GM10266 (cell line): ENCODE measurements at regions not wholly inside any gene's neighbourhood (a gene's known extent, or its start where the extent isn't known, plus 50 kb on each side); places are given as distances from the start of the nearest gene placed in this dataset.

ENCODE experiments used
- DNase-seq: peaks from one replicate; pipeline ENCODE4 v3.0.0; 2012; ENCODE audit errors: extremely low spot score
- CTCF ChIP-seq: IDR thresholded peaks from 2 replicates; pipeline ENCODE4 v1.5.1; 2012; ENCODE audit warnings: mild to moderate bottlenecking, low read depth; ENCODE audit not compliant: control insufficient read depth, insufficient read depth; ENCODE audit errors: missing control alignments

DNA sequence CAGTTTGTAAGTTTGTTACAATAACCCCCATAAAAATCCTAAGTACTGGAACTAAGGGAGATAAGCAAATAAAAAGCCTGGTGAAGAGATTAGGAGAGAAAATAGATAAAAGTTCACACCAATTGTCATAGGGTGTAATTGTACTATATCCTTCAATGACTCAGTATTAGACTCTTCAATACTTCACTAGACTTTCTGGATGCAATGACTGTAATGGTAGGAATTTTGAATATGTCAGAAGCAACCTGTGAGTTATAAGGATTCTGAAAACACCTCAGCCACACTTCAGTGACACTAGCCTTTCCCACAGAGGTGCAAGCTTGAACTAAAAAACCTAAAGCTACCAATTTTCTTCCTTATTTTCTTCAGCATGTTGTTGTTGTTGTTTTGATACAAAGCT lies 147.9 kb downstream of the PTGER3 start:
- TF ChIP-seq CTCF, result no peak
- DNase-seq, result no peak

DNA sequence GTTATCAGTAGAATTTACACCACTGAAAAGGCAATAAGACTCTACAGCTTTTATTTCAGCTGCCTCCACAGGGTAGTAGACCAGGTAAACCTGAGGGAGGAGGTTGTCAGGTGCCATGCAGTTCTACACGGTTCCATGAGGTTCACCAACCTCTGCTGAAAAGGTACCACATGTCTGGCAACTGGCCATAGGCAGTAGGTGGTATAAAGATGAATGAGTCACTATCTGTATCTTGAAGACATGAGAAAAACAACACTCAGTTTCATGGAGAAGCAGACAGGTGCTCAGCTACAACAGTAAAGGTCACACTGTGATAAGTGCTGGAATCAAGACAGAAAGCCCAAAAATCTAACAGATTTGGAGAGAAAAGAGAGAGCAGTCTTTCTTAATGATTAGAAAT lies 145.4 kb downstream of the PTGER3 start:
- no peak for TF ChIP-seq CTCF
- no peak for DNase-seq

GRCh38 chr1:70906800-70907199 lies 140.8 kb downstream of the PTGER3 start:
- TF ChIP-seq CTCF, result no peak
- DNase-seq, result no peak

DNA sequence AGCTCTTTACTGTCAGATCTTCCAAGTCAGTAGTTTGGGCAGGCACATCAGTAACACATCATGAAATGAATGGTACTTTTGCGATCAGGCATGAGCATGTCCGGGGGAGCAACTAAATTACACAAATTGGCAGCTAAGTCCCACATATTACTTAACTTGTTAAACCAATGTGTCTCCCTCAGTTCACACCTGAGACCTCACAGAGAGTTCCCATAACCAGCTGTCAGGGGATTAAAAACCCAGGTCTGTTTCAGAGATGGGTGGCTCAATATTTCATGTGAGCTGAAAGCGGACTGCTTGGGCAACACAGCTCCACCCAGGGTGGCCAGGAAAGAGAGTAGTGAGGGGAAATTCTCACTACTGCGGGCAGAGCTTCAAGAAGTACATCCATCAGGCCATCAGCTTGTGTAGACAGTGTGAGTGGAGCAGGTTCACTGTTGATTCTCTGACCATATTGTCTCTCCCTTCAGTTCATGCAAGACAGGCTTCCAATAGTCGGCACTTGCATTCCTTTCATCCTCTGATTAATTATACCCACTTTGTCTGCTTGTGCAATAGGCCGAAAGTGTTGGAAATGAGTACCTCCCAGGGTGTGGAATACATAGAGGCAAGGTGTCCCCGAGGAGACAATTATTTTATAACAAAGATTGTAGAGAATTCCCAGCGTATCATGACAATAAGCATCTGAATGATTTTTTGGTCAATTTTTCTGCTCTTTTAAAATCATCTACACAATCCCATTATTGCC lies 139.9 kb downstream of the PTGER3 start:
- TF ChIP-seq CTCF, result no peak
- DNase-seq, result no peak

DNA sequence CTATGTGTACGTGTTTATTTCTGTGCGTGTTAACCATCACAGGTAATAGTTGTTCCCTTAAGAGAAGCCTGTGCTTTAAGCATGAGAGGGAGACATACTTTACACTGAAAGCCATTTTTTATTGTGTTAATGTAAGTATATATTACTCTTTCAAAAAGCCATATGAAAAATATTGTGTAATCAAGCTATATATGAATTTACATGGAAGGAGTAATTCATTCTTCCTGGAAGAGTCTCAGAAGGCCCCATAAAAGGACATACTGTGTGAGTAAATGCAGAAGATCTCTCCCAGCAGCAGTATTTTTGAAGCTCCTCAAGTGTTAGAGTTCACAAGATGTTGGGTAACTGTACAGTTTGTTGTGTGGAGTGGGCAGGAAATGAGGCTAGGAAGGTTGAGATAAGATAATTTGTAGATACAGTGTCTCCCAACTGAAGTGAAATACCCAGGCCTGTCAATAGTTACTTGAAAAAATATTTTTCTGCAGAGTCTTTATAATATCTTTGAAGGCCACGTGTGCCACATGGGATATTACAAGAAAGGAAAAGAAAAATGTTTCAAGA lies 138.3 kb downstream of the PTGER3 start:
- no peak for DNase-seq
- no peak for TF ChIP-seq CTCF

DNA sequence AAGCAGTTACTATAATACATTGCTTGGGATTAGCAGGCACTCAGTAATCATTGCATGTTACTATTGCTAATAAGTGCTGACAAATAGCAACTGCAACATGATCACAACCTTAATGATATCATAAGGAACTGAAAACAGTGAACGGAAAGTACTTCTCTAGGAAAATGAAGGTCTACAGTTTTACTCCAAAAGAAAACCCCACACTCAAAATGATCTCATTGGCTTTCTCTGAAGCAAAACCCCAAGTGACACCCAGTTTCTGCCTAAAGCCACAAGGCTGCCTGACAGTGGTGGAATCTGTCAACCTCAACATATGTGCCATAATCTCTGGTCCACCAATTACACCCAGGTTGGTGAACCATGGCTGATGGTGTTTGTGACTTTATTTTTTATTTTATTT lies 137.6 kb downstream of the PTGER3 start:
- no peak for TF ChIP-seq CTCF
- DNase-seq, result peak; percentile 3

DNA sequence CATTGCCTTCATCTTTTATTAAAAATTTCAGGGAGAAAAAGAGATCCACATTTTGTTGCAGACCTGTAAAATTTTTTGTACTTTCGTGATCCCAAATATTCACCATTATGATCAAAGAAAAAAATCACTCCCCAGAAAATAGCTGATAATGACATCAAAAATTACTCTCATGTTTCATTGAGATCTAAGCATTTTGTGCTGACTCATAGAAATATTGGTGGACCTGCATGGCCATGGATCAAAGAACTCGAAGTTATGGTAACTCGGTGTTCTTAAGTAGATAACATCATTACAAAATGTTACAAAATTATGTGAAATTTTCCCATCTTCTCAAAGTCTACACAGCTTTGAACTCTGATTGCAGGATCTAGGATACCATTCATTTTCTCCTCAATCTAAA lies 135.8 kb downstream of the PTGER3 start:
- no peak for DNase-seq
- no peak for TF ChIP-seq CTCF
